Mammary epithelial cell (primary cell): ENCODE measurements at regions not wholly inside any gene's neighbourhood (a gene's known extent, or its start where the extent isn't known, plus 50 kb on each side); places are given as distances from the start of the nearest gene placed in this dataset.

Experiments
- EZH2 ChIP-seq: IDR thresholded peaks from 2 replicates; pipeline ENCODE4 v1.6.1; 2012; ENCODE audit warnings: low read length, inconsistent platforms, borderline replicate concordance
- TF ChIP-seq, protein P1 (sequence below), 2 donors: IDR thresholded peaks in 1 of 2; conservative IDR thresholded peaks in 1 of 2; 2 replicates each; pipeline ENCODE4 v1.5.1; 2011 to 2012; ENCODE audit warnings: inconsistent platforms in 2 of 2, low read length in 2 of 2, mild to moderate bottlenecking in 2 of 2, control low read depth in 1 of 2, low read depth in 1 of 2; ENCODE audit not compliant: insufficient read depth in 1 of 2; ENCODE audit errors: extremely low read depth in 1 of 2

DNA sequence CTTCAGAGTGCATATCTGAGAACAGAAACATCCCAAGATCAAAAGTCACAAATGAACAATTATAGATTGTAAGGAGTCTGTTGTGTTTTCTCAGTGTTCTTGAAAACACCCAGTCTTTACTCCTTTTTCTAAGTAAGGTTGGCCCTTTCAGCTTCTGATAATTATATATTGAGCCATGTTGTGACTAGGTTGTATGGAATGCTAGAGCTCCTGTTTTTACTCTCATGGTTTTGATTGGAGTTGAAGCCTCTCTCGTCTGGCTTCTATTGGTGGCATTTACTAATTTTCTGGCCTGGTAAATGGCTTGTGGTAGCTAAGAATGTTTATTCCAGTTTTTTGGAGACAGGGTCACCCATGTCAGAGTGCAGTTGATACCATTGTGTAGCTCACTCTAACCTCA, 84.7 kb downstream of the NDUFS5 start:
- TF ChIP-seq, protein P1, sequence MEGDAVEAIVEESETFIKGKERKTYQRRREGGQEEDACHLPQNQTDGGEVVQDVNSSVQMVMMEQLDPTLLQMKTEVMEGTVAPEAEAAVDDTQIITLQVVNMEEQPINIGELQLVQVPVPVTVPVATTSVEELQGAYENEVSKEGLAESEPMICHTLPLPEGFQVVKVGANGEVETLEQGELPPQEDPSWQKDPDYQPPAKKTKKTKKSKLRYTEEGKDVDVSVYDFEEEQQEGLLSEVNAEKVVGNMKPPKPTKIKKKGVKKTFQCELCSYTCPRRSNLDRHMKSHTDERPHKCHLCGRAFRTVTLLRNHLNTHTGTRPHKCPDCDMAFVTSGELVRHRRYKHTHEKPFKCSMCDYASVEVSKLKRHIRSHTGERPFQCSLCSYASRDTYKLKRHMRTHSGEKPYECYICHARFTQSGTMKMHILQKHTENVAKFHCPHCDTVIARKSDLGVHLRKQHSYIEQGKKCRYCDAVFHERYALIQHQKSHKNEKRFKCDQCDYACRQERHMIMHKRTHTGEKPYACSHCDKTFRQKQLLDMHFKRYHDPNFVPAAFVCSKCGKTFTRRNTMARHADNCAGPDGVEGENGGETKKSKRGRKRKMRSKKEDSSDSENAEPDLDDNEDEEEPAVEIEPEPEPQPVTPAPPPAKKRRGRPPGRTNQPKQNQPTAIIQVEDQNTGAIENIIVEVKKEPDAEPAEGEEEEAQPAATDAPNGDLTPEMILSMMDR (conservative IDR thresholded peaks at IDR 0.05 in 1 of 2, IDR thresholded peaks at IDR 0.05 in 1 of 2; ENCODE audit: extremely low read depth in 1 of 2, insufficient read depth in 1 of 2, low read depth in 1 of 2, low read length in 2 of 2), result no peak
- no peak for TF ChIP-seq EZH2
